SKM-1 treated with dmso at 0.1 percent for 144 hours (cell line): ENCODE measurements at regions not wholly inside any gene's neighbourhood (a gene's known extent, or its start where the extent isn't known, plus 50 kb on each side); places are given as distances from the start of the nearest gene placed in this dataset.

Experiments
- DNase-seq: peaks from one replicate; lab custom pipeline; 2025; ENCODE audit not compliant: unreplicated experiment; lab: John Stamatoyannopoulos, UW

DNA sequence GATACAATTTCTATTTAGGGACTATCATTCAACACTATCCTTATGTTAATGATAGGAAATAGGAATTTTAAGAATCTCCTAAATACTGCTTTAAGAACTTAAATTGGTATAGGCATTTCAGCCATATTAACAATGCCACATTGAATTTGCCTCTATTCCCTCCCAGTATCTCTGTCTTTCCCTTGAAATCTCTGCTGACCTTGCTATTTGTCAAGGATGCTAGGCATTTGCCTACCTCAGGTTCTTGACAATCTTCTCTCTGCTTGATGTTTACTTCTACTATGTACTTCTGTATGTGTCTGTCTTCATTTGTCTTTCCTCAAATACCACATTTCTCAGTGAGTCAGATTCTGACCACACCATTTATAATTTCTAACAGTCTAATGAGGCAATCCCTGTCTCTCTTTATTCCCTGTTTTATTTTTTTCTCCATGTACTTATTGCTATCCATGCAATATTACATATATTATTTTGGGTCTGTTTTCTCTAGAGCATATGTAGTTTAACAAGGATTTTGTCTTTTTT lies 1461.4 kb upstream of the CDH9 start:
- no peak for DNase-seq

DNA sequence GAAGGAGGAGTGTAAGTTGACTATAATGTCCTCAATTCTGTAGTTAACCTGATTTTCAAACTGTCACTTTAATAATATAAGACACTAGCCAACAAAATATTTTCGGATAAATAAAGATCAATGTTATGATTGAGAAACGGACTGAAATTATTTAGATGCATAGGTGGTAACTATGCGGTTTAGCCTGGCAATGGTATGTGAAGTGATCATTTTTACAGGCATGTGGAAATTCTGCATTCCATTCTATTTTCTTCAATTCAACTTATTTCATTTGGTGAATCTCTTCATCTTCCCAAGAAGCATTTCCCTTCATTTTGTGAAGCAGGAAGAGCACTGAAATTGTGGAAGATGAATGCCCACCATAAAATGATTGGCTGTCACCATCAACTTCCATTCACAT lies 1457.5 kb upstream of the CDH9 start:
- DNase-seq = no peak

- DNase-seq = no peak
Measured at GRCh38 chr5:28493456-28493855, 1455.1 kb upstream of the CDH9 start.

- no peak for DNase-seq
Measured at GRCh38 chr5:28488752-28489151, 1450.4 kb upstream of the CDH9 start.

GRCh38 chr5:28483327-28484025 lies 1445.1 kb upstream of the CDH9 start:
- no peak for DNase-seq

DNA sequence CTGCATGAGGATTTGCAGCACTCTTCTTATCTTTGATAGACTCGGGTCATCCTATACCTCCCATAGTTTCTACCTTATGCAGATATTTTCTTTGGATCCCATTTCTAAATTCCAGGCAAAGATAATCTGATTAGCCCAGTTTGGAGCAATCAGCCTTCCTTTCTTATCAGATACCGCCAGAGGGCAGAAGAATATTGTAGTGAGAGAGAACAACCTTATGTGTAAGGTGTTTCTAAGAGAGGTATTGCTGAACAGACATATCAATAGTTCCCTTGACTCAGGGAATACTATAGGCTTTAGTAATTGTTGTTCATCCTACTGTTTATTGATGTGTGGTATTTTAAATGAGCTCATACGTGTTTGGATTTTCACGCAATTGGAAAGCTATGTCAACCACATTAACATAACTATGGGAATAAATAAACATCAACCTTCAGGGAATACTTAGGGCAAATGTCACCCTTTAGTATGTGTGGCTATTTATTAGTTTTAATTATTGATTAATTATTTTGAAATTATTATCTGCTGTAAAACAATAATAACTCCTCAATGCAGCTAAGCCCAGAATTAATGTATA lies 1435.2 kb upstream of the CDH9 start:
- no peak for DNase-seq

GRCh38 chr5:28468166-28468565 lies 1429.8 kb upstream of the CDH9 start:
- DNase-seq = peak; percentile 66

- no peak for DNase-seq
Measured at GRCh38 chr5:28463728-28464127, 1425.3 kb upstream of the CDH9 start.

DNA sequence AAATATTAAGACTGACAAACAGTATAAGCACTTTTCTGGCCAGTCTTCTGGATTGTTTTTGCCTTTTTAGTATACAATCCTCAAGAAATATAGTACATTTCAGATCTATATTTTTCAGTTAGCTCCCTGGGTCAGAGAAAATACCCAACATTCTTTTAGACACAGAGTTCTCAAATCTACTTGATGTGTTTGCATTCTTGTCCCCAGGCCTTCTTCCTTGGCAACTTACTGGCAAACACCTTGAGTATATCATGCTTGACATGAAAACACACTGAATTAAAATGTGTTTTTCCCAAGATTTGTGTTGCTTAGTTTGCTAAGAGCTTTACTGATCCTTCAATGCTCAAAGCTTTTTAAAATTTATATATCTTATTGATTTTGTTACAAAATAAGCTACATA lies 1413.1 kb upstream of the CDH9 start:
- no peak for DNase-seq

DNA sequence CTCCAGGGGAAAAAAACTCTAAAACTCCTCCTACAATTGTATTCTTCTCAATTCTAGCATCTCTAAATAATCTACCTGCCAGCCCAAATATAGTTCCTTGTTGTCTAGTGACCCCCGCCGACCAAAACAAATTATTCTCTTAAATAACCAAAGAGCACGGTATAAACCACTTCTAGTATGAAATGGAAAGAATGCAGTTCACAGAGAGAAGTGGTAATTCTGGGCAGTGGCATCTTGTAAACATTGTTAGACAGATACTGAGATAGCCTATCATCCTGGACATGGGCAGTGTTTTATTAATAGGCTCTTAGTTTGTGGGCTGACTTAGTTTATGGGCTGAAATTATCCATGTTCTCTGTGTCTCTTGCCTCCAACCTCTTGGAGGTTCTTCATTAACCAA lies 1412.6 kb upstream of the CDH9 start:
- no peak for DNase-seq

DNA sequence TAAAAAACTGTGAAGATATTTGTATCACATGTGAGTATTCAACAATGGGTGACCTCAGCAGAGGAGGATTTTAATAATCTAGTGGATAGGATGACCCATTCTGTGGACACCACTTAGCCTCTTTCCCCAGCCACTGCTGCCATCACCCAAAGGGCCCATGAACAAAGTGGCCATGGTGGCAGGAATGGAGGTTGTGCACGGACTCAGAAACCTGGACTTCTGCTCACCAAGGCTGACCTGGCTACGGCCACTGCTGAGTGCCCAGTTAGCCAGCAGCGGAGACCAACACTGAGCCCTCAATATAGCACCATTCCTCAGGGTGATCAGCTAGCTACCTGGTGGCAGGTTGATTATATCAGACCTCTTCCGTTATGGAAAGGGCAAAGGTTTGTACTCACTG lies 1410.4 kb upstream of the CDH9 start:
- no peak for DNase-seq

GRCh38 chr5:28430565-28431178 lies 1392.3 kb upstream of the CDH9 start:
- DNase-seq = no peak

DNA sequence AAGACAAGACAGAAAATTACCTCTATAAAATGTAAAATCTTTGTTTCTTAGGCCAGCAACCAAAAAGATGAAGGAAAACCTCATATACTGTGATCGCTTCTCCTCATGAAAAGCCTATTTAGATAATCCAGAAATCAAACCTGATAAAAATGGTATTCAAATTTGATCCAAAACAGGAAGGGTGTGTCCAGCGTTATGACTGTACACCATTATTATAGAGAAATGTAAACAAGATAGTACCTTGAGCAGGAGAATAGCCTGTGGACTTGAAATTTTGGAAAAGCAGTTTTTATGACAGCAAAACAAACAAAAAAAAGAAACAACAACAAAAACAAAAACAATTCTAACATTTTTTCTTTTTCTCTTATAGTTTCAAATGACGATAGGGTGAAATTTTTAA lies 1382.8 kb upstream of the CDH9 start:
- DNase-seq = no peak

DNA sequence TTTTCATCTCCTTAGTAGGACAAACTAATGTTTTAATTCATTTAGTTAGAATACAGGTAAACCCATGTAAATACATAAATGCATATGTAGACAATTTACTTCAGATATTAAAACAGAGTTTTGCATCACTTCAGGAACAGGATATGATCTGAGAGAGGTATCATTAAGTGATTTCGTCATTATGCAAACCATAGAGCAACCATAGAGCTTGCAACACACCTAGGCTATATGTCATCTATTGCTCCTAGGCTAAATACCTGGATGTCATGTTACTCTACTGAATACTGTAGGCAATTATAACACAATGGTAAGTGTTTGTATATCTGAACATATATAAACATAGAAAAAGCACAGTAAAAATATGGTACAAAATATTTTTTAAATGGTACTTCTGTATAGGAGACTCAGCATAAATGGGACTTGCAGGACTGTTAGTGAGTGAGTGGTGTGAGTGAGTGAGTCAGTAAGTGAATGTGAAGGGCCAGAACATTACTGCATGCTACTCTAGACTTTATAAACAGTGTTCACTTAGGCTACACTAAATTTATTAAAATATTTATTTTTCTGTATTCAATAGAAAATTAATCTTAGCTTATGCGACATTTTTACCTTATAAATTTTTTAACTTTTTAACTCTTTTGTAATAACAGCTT lies 1377.5 kb upstream of the CDH9 start:
- DNase-seq = peak; percentile 5

DNA sequence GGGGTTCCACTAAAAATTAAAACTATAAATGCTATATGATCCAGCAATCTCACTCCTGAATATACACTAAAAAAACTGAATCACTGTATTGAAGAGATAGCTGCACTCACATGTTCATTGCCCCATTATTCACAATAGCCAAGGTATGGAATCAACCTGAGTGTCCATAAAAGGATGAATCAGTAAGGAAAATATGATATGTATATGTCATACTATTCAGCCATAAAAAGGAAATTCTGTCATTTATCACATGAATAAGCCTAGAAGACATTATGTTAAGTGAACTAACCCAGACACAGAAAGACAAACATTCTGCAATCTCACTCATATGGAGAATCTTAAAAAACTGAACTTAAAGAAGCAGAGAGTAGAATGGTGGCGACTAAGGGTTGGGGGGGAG lies 1376.2 kb upstream of the CDH9 start:
- DNase-seq = no peak

DNA sequence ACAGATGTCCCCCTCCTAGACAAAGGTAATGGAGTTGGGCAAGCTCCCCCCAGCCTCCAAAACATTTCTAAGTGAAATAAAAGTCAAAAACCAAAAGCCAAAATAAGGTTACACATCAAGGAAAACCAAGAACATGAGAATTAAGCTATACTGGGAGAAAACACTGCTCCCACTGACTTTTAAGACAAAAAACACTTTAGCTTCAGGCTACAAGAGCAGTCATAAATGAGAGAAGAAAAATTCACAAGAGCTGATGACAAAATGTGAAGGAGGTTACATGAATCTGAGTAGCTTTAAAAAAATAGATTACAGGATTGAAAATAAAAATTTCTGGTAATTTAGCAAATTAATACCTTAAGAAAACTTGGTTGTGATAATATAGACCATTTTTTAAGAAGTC lies 1370.3 kb upstream of the CDH9 start:
- no peak for DNase-seq

- DNase-seq = no peak
Measured at GRCh38 chr5:28408186-28408585, 1369.8 kb upstream of the CDH9 start.

DNA sequence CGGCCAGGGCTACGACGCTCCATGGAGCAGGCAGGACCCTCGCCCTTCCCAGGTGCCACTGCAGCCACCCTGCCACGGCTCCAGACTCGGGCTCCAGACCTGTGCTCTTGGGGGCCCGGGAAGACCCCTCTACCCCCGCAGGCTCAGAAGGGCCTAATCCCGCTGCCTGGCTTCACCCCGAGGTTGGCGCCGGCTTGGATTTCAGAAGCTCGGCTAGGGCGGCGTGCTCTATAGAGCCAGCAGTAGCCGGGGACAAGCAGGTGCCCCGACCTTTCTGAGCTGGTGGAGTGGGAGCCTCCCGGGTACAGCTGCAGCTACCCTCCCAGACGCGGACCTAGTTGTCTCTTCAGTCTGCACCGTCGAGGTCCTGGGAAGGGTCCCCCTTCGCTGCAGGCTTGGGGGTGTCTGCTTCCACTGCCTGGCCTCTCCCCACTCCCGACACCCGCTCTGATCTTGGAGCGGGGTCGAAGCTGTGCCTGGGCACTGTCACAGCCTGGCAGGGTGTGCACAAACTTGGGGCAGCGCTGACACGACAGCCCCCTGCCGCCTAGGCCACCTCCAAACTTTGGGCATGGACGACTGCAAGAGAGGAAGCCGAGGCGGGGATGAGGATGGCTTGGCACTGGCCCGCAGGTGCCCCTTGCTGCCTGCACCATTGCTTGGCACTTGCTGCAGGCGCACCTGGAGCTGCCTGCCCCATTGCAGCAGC lies 1366.1 kb upstream of the CDH9 start:
- no peak for DNase-seq

DNA sequence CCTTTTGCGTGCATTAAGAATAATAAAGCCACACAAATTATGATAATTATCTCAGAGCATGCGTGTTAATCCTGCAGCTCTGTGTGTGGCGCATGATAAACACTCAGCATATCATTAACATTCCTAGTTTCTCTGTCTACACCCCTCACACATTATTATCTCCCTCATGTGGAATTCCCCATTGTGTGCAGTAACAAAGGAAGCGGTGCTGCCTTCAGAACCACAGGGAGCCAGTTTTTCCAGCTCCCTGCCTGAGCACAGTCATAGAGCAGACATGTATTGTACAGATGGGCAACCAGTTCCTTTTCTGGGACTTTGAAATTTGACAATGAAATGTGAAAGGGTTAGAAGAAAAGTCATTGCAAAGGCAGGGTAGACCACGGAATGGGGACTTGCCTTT lies 1365.5 kb upstream of the CDH9 start:
- no peak for DNase-seq

DNA sequence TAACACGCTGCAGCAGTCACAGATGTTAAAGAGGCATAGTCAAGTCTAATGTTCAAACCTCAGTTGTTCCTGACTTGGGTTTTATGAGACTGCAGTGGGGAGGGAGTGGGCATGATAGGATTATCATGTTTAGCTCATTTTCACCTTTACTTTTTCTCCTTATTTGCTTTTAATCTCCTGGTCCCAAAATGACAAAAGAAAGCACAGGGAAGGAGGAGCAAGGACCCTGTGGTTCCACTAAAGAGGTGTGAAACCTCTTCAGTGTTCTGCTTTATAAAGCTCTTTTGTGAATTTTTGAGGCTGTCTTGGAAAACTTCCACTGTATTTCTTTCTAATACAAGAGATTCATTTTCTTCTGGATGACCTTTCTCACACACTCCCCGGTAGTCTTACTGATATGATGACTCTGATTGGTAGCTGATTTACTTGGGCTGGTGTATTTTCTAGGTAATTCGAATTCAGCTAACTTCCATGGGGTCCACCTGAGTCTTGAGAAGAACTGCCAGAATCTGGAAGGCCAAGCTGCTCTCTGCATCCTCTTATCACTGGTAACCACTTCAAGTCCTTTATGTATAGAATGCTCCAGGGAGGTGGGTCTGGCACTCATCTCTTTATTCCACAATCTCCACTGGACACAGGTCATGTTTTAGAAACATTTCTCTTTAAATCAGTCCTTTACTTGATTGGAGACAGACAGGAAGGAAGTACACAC lies 1364.4 kb upstream of the CDH9 start:
- no peak for DNase-seq

DNA sequence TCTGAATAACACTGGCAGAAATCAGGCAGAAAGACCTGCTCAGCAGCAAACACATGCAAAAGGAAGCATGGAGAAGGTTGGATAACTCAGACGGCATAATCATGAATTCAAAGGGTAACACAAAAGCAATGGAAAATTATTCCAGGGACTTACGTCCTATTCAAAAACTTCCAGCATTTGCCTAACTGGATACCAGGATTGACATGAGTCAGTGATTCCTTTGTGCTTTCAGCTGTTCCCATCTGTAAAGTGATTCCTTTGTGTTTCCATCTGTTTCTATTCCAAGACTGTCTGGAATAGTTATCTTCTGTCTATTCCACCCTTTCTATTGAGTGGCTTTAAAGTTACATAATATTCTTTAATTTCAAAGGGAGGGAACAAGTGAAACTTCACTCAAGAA lies 1361.7 kb upstream of the CDH9 start:
- no peak for DNase-seq
